ENCODE measurements at regions not wholly inside any gene's neighbourhood (a gene's known extent, or its start where the extent isn't known, plus 50 kb on each side); places are given as distances from the start of the nearest gene placed in this dataset.

- Histone ChIP-seq H3K4me1 (ENCODE audit: insufficient read depth, low read length) (no peaks in the 10 kb centered on the region), H3K27me3 (ENCODE audit: insufficient read depth, low read length) (no peaks in the 10 kb centered on the region), H3K4me3 (ENCODE audit: low read length) (no peak overlapping the region)
These were observed 87.0 kb upstream of the CERS6 start for GRCh38 chr2:168369031-168369430.

GRCh38 chr2:168371273-168372019 lies 84.6 kb upstream of the CERS6 start:
- Histone ChIP-seq H3K27me3 (ENCODE audit: insufficient read depth, low read length) (no peaks in the 10 kb centered on the region), H3K4me3 (ENCODE audit: low read length) (no peak overlapping the region), H3K9me3 (ENCODE audit: low read length) (no peaks in the 10 kb centered on the region), H3K4me1 (ENCODE audit: insufficient read depth, low read length) (no peaks in the 10 kb centered on the region), H2AFZ (ENCODE audit: low read depth, low read length) (no peak overlapping the region), H3K36me3 (ENCODE audit: insufficient read depth, low read length) (no peaks in the 10 kb centered on the region)

More at GRCh38 chr2:168369031-168369430, 87.0 kb upstream of the CERS6 start:
- Histone ChIP-seq H3K9me3 (ENCODE audit: low read length) (no peaks in the 10 kb centered on the region), H2AFZ (ENCODE audit: low read depth, low read length) (no peak overlapping the region), H3K36me3 (ENCODE audit: insufficient read depth, low read length) (no peaks in the 10 kb centered on the region)

- Histone ChIP-seq H3K9me3 (ENCODE audit: low read length) (no peaks in the 10 kb centered on the region), H3K4me3 (ENCODE audit: low read length) (no peak overlapping the region), H3K36me3 (ENCODE audit: insufficient read depth, low read length) (no peaks in the 10 kb centered on the region), H2AFZ (ENCODE audit: low read depth, low read length) (no peak overlapping the region), H3K4me1 (ENCODE audit: insufficient read depth, low read length) (no peaks in the 10 kb centered on the region), H3K27me3 (ENCODE audit: insufficient read depth, low read length) (no peaks in the 10 kb centered on the region)
These were observed 82.6 kb upstream of the CERS6 start for GRCh38 chr2:168373468-168373867.

GRCh38 chr2:168375195-168375798 lies 80.8 kb upstream of the CERS6 start:
- H3K27me3 ChIP-seq (ENCODE audit: insufficient read depth, low read length): no peaks in the 10 kb centered on the region
- H3K9me3 ChIP-seq (ENCODE audit: low read length): no peaks in the 10 kb centered on the region
- H3K36me3 ChIP-seq (ENCODE audit: insufficient read depth, low read length): no peaks in the 10 kb centered on the region
- H3K4me1 ChIP-seq (ENCODE audit: insufficient read depth, low read length): no peaks in the 10 kb centered on the region
- H2AFZ ChIP-seq (ENCODE audit: low read depth, low read length): no peak overlapping the region
- no peak overlapping the region for H3K4me3 ChIP-seq (ENCODE audit: low read length)

GRCh38 chr2:168378960-168379669 lies 77.0 kb upstream of the CERS6 start:
- Histone ChIP-seq H3K27me3 (ENCODE audit: insufficient read depth, low read length) (no peaks in the 10 kb centered on the region), H2AFZ (ENCODE audit: low read depth, low read length) (no peak overlapping the region)

GRCh38 chr2:168380500-168380899 lies 75.6 kb upstream of the CERS6 start:
- H2AFZ ChIP-seq (ENCODE audit: low read depth, low read length): no peak overlapping the region
- no peaks in the 10 kb centered on the region for H3K4me1 ChIP-seq (ENCODE audit: insufficient read depth, low read length)
- H3K27me3 ChIP-seq (ENCODE audit: insufficient read depth, low read length): no peaks in the 10 kb centered on the region
- no peaks in the 10 kb centered on the region for H3K36me3 ChIP-seq (ENCODE audit: insufficient read depth, low read length)
- no peaks in the 10 kb centered on the region for H3K9me3 ChIP-seq (ENCODE audit: low read length)
- H3K4me3 ChIP-seq (ENCODE audit: low read length): no peak overlapping the region

More at GRCh38 chr2:168378960-168379669, 77.0 kb upstream of the CERS6 start:
- no peaks in the 10 kb centered on the region for H3K36me3 ChIP-seq (ENCODE audit: insufficient read depth, low read length)
- no peak overlapping the region for H3K4me3 ChIP-seq (ENCODE audit: low read length)
- no peaks in the 10 kb centered on the region for H3K4me1 ChIP-seq (ENCODE audit: insufficient read depth, low read length)
- no peaks in the 10 kb centered on the region for H3K9me3 ChIP-seq (ENCODE audit: low read length)

- Histone ChIP-seq H3K36me3 (ENCODE audit: insufficient read depth, low read length) (no peaks in the 10 kb centered on the region), H2AFZ (ENCODE audit: low read depth, low read length) (no peak overlapping the region), H3K27me3 (ENCODE audit: insufficient read depth, low read length) (no peaks in the 10 kb centered on the region), H3K4me1 (ENCODE audit: insufficient read depth, low read length) (no peaks in the 10 kb centered on the region), H3K4me3 (ENCODE audit: low read length) (no peak overlapping the region), H3K9me3 (ENCODE audit: low read length) (no peaks in the 10 kb centered on the region)
These were observed 64.0 kb upstream of the CERS6 start for GRCh38 chr2:168392024-168392423.

GRCh38 chr2:168392797-168393196 lies 63.3 kb upstream of the CERS6 start:
- Histone ChIP-seq H3K4me3 (ENCODE audit: low read length) (no peak overlapping the region), H3K27me3 (ENCODE audit: insufficient read depth, low read length) (no peaks in the 10 kb centered on the region), H3K4me1 (ENCODE audit: insufficient read depth, low read length) (no peaks in the 10 kb centered on the region), H2AFZ (ENCODE audit: low read depth, low read length) (no peak overlapping the region), H3K36me3 (ENCODE audit: insufficient read depth, low read length) (no peaks in the 10 kb centered on the region), H3K9me3 (ENCODE audit: low read length) (no peaks in the 10 kb centered on the region)

- Histone ChIP-seq H3K36me3 (ENCODE audit: insufficient read depth, low read length) (no peaks in the 10 kb centered on the region), H3K4me3 (ENCODE audit: low read length) (no peak overlapping the region), H3K27me3 (ENCODE audit: insufficient read depth, low read length) (no peaks in the 10 kb centered on the region)
These were observed 61.8 kb upstream of the CERS6 start for GRCh38 chr2:168394262-168394661.

GRCh38 chr2:168396131-168396530 lies 59.9 kb upstream of the CERS6 start:
- no peaks in the 10 kb centered on the region for H3K36me3 ChIP-seq (ENCODE audit: insufficient read depth, low read length)
- H2AFZ ChIP-seq (ENCODE audit: low read depth, low read length): no peak overlapping the region
- H3K27me3 ChIP-seq (ENCODE audit: insufficient read depth, low read length): no peaks in the 10 kb centered on the region
- no peaks in the 10 kb centered on the region for H3K4me1 ChIP-seq (ENCODE audit: insufficient read depth, low read length)
- H3K4me3 ChIP-seq (ENCODE audit: low read length): no peak overlapping the region
- H3K9me3 ChIP-seq (ENCODE audit: low read length): no peaks in the 10 kb centered on the region

More at GRCh38 chr2:168394262-168394661, 61.8 kb upstream of the CERS6 start:
- no peaks in the 10 kb centered on the region for H3K4me1 ChIP-seq (ENCODE audit: insufficient read depth, low read length)
- H3K9me3 ChIP-seq (ENCODE audit: low read length): no peaks in the 10 kb centered on the region
- no peak overlapping the region for H2AFZ ChIP-seq (ENCODE audit: low read depth, low read length)

- no peaks in the 10 kb centered on the region for H3K36me3 ChIP-seq (ENCODE audit: insufficient read depth, low read length)
- H3K9me3 ChIP-seq (ENCODE audit: low read length): no peaks in the 10 kb centered on the region
- H3K27me3 ChIP-seq (ENCODE audit: insufficient read depth, low read length): no peaks in the 10 kb centered on the region
- H2AFZ ChIP-seq (ENCODE audit: low read depth, low read length): no peak overlapping the region
- H3K4me3 ChIP-seq (ENCODE audit: low read length): no peak overlapping the region
- no peaks in the 10 kb centered on the region for H3K4me1 ChIP-seq (ENCODE audit: insufficient read depth, low read length)
These were observed 58.4 kb upstream of the CERS6 start for GRCh38 chr2:168397629-168398028.

- Histone ChIP-seq H3K9me3 (ENCODE audit: low read length) (no peaks in the 10 kb centered on the region), H3K4me3 (ENCODE audit: low read length) (no peak overlapping the region), H3K36me3 (ENCODE audit: insufficient read depth, low read length) (no peaks in the 10 kb centered on the region), H2AFZ (ENCODE audit: low read depth, low read length) (no peak overlapping the region), H3K27me3 (ENCODE audit: insufficient read depth, low read length) (no peaks in the 10 kb centered on the region), H3K4me1 (ENCODE audit: insufficient read depth, low read length) (no peaks in the 10 kb centered on the region)
These were observed 55.0 kb upstream of the CERS6 start for GRCh38 chr2:168401048-168401556.

- no peak overlapping the region for H3K4me3 ChIP-seq (ENCODE audit: low read length)
- H3K36me3 ChIP-seq (ENCODE audit: insufficient read depth, low read length): no peaks in the 10 kb centered on the region
- H2AFZ ChIP-seq (ENCODE audit: low read depth, low read length): no peak overlapping the region
- no peaks in the 10 kb centered on the region for H3K27me3 ChIP-seq (ENCODE audit: insufficient read depth, low read length)
- no peaks in the 10 kb centered on the region for H3K9me3 ChIP-seq (ENCODE audit: low read length)
- H3K4me1 ChIP-seq (ENCODE audit: insufficient read depth, low read length): no peaks in the 10 kb centered on the region
These were observed 54.3 kb upstream of the CERS6 start for GRCh38 chr2:168401771-168402170.

Measured in neuron (in vitro differentiated cells).